GM18909 (cell line): ENCODE measurements at regions not wholly inside any gene's neighbourhood (a gene's known extent, or its start where the extent isn't known, plus 50 kb on each side); places are given as distances from the start of the nearest gene placed in this dataset.

Experiments used
- ATAC-seq: cut with Tn5 transposase; IDR thresholded peaks from one replicate; pipeline ENCODE4 v1.9.1; 2021; ENCODE audit warnings: mild to moderate bottlenecking; ENCODE audit not compliant: unreplicated experiment, poor library complexity

DNA sequence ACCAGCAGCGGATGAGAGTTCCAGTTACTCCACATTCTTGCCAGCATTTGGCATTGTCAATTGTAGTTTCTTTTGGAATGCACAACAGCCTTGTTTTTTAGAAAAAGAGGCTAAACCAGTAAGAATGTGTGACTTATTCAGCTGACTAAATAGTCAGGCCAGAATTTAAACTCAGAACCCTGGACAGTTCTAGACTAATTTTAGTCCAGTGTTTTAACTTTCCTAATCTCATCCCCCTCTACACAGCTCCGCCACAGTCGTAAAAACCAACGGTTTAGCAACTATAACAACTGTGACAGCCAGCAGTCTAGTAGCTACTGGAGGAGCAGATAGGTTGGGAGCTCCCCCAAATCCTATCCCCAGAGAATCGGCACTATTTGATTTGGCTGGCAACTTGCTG is 103.7 kb downstream of the FOXD1 start:
- ATAC-seq: no peak

DNA sequence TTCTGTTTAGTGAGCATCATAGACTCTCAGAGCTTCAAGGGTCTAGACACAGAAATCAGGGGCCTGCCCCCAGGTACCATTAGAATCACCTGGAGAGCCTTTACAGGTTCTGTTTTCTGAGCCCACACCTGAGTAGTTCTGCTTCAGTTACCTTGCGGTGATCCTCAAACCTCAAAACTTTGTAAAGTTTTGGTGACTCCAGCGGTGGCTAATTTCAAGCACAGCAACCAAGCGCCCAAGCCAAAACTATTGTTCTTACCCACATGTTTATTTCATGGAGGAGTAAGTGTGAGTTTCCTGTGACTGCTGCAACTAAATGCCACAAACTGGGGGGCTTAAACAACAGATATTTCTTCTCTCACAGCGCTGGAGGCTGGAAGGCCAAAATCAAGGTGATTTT is 108.9 kb downstream of the FOXD1 start:
- no peak for ATAC-seq

DNA sequence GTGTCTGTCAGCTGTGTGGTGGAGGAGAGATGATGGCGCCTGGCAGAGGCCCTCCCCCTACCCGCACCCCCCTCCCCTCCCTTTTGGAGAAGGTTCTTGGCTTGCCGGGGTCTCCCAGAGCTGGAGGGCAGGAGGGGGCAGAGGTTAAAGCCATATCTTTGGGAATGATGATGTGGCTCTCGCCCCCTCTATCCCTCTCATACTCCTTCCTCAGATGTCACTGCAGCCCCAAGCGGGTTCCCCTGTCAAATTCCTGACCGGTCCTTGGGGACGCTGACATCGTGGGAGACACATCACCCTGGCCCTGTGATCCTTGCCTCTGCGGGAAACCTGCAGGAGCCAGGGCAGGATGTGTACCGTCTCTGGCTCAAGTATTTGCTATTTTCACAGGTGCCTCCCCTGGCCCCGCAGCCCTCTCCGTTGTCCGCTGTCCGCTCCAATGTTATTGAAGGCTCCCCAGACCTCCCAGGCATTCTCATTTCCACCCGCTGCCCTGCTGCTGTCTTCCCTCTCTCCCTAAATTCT is 109.5 kb downstream of the FOXD1 start:
- no peak for ATAC-seq

DNA sequence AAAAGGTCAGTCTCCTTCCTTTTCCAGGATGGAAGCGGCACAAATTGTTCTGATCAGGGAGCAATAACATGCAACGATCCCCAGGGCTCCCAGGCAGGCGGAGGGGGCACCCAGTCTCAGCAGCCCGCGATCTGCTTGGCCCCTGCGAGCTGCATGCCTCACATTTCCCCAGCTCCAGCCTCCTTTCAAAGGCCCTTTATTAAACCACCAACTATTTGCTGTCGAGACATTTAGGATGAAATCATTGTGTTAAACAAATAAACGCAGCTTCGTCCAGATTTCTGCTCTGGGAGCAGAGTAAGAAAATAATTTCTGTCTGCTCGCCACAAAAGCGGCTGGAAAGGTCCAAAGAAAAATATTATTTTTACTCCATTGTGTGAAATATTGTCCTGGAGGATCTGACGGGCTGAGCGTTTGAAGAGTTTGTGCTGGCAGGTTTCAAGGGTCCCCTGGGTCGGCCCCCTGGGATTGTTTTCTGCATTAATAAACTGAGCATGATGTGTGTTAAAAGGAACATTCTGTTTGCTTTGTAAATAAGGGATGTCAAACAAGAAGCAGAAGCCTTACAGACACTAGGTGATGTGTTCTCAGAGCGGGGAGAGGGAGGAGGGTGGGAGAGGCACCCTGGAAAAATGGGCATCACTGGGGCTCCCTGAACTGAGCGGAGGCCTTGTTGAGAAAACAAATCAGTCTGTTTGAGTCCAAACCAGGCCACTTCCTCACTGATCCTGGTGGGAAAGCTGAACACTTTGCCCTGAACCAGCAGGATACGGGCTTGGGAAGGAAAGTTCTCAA is 110.1 kb downstream of the FOXD1 start:
- no peak for ATAC-seq

DNA sequence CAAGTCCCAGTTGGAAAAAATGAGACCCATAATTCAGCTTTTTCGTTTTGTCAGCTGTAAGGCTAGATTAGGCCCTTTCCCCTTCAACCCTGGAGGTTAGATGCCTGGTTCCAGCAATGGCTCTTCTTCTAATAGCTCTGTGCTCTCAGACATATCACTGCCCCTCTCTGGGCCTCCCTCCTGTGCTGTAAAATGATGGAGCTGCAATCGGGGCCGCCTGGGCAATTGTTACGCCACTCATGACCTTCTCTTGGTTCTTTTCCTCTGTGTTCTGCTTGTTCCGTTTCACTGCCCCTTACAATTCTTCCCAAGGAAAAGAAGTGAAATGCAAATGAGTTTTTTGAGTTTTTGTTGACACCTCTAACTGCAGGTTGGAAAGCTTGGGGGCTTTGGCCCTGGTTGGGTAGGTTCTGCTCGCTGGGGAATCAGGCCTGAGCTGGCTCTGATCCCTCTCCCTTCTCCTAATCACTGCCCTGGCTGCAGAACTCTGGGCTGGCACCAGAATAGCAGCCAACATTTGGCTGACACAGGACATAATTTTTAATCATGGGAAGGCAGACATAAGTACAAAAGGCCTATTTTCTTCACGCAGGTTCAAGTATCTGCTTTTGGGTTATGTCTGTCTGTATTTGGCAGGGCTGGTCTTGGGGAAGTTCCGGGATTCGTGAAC is 110.9 kb downstream of the FOXD1 start:
- no peak for ATAC-seq

DNA sequence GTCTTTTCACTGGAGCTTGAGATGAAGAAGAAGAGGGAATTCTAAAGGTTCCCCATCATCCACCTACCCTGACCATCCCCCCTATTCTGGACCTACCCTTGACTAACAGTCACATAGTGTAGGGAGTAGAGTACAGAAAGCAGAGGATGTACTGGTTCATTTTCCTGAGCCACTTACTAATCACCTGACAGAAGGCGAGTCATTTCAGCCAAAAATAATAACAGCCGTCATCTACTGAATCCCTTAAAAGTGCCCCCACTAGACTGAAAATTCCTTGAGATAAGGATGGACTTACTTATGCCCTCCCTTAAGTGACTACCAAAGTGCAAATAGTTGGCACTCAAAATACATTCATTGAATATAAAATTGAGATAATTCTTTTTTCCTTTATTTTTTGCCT is 112.2 kb downstream of the FOXD1 start:
- no peak for ATAC-seq

DNA sequence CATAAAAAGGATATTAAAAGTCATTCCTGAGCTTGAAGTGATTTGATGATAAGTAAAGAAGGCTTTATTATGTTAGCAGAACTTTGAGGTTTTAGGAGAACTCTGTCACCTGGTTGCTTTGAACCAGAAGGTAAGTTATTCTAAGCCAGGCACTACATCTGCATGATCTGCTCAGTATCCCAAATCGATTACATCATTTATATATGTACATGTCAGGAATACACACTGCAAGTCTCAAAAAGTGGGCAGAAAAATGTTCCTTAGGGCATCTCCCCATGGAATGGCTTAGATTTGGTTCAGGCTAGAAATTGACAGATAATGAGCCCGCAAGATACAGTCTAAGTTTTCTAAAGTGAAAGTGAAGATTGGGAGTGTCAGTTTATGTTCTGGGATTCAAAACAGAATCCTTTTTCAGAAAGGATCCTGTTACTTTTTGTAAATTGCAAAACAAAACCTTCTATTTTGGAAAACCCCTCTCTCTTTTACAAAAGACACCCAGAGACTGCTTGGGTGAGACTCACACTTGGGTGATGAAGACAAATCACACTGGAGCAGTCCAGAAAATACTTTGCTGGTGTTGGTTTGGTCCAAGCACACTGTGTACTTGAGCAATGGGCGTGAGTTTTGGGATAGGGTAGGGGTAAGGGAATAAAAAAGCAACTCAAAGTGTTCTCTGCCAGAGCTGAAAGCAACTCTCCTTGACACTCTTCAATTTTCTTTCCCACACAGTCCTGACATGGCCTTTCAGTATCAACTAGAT is 114.5 kb downstream of the FOXD1 start:
- no peak for ATAC-seq

DNA sequence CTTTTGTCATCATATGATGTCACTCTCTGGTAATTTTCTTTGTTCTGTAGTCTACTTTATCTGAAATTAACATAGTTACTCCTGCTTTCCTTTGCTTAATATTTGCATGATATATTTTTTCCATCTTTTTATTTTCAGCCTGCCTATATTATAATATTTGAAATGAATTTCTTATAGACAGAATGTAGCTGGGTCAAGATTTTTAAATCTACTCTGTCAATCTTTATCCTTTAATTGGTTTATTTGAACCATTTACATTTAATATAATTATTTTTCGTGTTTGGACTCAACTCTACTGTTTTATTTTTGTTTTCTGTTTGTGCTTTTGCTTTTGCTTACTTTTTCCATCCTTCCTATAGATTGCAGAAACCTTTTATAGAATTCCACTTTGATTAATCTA is 118.0 kb downstream of the FOXD1 start:
- ATAC-seq: no peak

DNA sequence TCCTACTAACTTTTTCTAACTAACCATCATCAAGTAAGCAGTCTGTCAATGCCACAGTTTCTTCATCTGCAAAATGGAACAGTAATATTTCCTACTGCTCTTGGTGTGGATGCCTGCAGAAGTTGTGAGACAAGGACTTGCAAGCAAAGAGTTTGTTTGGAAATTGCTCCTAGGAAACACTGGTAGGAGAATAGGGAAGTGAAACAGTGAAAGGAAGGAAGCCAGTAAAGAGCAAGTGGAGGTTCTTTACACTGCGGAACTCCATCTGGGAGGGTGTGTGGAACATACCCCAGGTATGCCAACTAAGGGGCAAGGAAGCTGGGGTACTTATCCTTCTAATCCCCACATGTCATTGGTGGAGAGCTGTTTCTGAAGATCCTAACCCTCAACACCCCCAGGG is 119.9 kb downstream of the FOXD1 start:
- no peak for ATAC-seq

DNA sequence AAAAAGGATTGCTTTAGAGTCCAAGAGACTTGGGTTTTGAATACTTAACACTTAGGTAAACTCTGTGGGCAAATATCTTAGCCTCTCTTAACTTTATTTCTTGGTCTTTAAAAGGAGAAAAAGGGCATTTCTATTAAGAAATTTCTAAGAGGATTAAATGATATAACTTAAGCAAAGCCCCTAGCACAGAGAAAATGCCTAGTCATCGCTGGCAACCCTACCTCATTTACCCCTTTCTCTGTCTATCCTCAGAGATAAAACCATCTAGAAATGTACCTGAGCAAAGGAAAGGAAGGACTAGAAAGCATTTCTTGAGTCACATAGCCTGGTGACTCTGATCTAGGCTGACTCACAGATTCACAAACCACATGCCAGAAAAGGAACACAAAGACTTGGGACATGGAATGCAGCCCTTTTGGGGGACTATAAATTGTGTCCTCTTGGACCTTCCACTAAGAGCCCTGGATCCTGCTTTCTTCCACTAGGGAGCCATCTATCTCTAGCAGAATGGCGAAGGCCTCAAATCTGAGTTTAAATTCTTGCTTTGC is 120.6 kb downstream of the FOXD1 start:
- no peak for ATAC-seq

DNA sequence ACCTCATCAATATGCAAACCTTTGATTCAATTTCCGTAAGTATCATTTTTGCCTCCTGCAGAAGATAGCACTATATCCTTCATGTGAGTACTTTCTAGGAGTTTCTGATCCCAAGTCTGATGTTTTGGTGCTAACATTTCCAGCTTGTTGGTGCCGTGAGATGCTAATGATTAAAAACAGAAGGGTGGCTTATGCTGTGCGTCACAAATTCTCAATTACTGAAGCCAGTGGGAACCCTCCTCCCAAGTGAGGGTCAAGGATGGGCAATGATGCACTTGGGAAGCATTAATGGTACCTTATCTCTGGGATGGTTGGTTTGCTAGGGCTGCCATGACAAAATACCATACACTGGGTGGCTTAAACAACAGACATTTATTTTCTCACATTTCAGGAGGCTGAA is 123.0 kb downstream of the FOXD1 start:
- ATAC-seq: no peak

DNA sequence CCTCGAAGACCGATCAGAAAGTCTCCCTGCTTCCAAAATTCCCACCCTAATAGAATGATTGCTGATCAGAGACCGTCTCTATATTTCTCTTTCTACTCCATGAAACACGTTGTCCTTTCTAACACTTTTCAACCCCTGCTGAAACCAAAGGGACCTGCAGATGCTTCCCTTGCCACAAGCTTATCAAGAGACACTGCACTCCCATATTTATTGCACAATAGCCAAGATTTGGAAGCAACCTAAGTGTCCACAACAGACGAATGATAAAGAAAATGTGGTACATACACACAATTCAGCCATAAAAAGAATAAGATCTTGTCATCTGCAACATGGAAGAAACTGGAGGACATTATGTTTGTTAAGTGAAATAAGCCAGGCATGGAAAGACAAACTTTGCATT is 125.1 kb downstream of the FOXD1 start:
- ATAC-seq: no peak

DNA sequence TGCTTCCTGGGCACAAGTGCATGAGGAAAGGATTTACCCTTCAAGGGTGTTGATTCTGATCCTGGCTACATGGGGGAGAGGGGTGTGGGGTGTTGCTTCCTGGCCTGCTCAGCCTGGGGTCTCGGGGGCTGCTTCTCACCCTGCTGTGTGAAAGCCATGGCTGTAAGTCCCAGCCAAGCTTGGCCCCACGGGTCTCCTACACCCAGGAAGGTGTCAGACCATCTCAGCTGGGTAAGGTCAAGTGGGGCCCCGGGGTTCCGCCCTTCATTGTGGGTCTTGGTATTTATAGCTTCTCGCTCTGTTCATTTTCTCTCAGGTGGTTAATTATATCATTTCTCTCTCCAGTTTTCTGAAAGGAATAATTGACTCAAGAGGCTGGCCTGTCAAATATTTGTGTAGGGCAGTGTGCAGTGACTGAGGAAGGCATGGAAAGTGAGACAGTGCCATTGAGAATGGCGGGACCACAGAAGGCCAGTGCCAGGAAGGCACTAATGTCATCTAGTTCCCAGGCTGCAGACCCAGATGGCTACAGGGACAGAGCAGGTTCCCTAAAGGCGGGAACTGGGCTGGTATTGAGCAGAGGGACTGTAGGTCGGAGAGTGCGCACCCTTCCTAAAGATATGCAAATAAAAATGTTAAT is 126.0 kb downstream of the FOXD1 start:
- no peak for ATAC-seq

DNA sequence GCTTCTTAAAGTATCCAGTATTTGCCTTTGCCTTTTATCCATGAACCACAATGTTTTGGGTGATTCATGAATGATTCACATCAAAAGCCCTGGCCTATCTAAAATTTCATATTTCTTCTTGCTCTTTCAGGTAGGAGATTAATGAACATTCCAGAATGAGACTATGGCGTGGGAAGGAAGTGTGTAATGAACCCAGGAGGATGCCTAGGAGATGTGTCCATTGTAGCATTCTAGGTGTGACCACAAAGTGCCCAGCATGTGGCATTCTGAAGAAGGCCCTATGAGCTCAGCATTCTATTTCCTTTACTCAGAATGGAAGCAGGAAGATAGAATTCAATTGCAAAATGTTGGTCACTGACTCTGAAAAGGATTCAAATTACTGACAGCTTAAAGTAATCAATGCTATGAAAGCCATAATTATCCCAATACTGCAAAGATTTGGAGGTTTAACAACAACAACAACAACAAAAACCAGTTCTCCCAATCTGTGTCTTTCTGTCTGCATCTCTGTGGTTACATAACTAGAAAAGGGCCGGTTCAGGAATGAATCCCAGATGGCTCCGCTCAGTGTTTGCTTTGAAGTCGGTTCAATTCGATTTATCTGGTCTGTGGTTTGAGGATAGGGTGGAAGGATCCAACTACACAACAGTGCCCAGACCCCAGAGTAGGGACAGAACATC is 126.7 kb downstream of the FOXD1 start:
- ATAC-seq: no peak

DNA sequence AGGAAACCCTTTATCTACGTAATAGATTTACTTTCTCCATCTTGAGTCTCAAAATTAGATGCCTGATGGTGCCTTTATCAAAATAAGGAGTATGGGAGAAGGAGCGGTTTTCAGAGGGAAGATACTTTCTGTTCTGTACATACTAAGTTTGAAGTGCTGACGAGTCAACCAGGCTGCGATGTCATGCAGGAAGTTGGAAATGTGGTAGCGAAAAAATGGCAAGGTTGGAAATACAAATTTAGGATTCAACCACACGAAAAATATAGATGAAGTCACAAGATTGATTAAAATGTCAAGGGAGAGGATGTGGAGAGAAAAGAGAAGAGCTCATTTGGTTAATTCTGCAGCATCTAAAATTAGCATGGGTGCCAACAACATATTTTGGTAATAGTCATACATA is 129.5 kb downstream of the FOXD1 start:
- ATAC-seq: no peak

DNA sequence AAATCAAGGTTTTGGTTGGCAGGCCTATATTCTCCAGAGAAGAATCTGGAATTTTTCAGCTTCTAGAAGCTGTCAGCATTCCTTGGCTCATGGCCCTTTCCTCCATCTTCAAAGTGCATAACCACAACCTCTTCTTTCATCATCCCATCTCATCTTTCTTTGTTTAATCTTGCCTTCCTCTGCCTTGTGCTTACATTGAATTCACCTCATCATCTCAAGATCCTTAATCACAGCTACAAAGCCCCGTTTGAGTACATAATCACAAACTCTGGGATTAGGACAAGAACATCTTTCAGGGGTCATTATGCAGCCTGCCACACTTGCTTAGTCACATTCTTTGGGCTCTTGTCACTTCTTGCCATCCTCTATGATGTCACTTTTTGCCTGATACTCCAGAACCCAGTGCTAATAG is 130.3 kb downstream of the FOXD1 start:
- ATAC-seq: no peak

DNA sequence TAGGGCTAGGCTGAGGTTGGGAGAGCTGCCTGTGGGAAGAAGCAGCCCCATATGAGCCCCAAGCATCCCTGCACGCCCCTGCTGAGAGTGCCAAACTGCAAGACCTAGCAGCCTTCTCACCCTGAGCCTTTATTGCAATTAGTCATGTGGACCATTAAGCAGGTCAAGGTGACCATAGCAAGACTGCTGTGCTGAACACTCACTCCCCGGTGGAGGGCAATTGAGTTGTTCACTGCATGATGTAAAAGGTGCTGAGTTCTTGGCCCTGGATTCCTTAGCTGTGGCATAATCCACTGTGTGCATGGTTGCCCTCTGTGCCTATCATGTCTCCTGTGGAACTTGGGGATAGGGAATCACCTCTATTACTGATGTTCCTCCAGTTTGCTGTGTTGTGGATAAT is 131.1 kb downstream of the FOXD1 start:
- ATAC-seq: no peak

DNA sequence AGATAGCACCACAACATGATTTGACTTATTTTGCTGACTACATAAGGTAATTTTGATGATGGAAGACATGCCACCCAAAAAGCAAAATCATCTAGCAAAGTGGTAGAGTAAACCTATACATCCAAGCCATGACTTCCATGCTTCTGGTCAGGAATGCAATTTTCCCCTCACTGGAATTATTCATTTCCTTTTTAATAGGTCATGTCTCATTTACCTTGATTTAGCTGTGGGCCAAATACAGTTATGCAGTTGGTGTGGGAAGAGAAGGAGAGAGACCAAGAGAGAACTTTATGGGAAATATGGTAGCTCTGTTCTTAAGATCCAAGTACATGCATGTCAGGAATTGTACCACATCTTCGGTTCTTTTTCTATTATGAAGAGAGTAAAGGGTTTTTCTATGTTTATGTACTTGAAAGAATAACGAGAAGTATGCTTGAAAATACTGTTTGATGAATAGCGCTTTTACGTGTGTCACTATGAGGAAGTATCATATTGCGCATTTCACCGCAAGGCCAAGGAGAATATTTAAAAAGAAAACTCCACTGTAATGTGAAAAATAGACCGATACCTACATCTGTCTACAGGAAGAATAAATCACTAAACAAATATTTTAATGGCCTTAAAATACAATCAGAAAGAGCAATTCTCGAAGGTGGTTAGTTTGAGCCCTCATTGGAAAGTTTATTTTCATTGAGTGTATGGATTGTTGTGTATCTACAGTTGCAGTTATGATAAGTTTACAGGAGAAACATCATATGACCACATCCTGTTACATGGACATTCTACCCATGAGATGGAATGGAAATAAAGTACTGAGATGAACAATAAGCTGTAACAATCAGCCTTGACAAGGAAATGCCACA is 134.0 kb downstream of the FOXD1 start:
- no peak for ATAC-seq
